NCI-H345 treated with DMSO at 0.1 percent for 48 hours (cell line): ENCODE measurements at regions not wholly inside any gene's neighbourhood (a gene's known extent, or its start where the extent isn't known, plus 50 kb on each side); places are given as distances from the start of the nearest gene placed in this dataset.
"Not testable (repeated sequence)": the region's sequence is repeated elsewhere in the genome, so short reads cannot be mapped to it uniquely, and the experiment has no call there.

Experiments used
- DNase-seq: peaks from one replicate; lab custom pipeline; 2025; ENCODE audit not compliant: unreplicated experiment; lab: John Stamatoyannopoulos, UW

DNA sequence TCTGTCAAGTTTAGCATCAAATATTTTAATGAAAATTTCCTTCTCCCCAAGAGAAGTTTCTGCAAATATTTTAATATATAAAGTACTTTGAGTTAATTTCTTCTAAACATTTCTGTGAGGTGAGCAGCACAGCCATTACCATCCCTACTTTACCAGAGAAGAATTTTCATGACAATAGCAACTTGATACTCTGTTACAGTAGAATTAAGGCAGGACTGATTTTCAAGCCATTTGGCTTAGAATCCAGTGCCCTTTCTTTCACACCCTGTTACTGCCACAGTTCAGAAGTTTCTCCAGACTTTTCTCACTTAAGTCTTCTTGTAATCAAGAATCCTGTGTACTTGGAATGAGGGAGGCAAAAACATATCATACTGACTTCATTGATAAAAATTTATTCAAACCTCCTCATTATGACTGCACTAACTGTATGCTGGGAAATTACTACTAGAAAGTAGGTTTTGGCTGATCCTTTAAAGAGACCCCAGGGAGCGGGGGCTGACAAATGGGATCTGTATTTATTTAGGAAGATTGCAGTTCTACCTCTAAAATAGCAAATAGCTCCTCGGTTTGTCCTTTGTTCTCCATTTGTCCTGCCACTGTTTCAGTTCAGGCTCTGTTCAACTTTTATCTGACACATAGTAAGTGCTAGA is 557.0 kb upstream of the SGO1 start:
- DNase-seq = no peak

DNA sequence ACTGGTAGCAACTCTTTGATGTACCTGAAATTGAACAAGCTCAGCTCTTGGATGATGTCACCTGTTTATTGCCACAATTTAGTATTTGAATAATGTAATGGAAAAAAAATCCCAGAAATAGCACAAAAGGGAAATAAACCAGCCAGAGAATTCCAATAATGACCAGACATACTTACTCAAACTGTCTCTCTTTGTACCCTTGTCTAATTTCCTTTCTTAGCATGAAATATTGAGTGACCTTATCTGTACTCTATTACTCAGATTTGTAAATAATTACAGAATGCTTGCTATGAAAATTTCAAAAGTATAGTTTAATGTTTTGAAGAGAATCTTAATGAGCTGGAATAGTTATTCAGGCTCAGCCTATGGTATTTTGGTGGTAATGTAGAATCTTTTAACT is 555.4 kb upstream of the SGO1 start:
- DNase-seq = no peak

DNA sequence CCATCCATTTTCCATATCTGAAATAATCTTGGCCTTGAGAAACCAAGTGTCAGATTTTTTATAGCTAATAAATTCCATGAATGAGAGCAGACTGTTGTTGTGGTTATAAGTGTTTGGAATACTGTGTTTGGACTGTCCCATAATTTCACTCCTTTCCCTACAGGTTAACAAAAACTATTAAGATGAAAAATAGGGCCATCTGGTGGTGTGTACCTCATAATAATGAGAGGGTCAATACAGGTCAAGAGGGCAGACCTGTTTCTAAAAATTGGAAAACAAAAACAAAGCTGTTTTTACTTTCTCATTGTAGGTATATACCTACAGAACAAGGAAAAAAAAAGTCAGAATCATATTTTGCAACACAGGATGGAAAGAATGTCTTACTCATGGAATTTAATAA is 553.8 kb upstream of the SGO1 start:
- DNase-seq = no peak

DNA sequence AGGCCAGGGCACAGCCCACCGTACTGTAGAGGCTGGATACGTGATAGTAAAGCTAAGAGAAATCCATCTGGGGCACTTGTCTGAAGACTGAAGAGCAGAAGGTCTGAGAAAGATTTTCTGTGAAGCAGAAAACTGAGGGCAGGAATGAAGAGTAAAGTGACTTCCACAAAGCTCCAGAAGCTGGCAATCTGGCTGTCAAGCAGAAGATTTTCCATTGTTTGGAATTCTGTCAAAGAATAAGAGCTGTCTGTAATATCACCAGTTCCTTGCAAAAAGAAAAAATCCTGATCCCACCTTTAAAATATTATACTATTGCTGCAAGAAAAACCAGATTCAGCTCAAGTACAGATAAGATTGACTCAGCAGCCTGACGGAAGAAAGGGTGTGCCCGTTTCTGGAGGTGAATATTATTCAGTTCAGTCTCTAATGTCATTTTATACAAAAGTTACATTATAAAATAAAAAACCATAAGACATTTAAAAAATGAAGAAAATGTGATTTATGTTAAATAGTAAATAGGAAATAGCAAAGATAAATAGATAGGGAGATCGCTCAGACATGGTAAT is 550.4 kb upstream of the SGO1 start:
- no peak for DNase-seq

DNA sequence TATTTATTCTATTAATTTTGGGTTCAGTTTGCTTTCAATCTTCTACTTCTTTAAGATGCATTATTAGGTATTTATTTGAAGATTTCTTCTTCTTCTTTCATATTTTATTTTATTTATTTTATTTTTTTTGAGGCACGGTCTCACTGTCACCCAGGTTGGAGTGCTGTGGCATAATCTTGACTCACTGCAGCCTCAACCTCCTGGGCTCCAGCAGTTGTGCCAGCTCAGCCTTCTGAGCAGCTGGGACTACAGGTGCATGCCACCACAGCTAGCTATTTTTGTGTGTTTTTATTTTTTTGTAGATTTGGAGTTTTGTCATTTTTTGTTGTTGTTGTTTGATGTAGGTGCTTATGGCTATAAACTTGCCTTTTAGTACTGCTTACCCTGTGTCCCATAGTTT is 543.2 kb upstream of the SGO1 start:
- no peak for DNase-seq

DNA sequence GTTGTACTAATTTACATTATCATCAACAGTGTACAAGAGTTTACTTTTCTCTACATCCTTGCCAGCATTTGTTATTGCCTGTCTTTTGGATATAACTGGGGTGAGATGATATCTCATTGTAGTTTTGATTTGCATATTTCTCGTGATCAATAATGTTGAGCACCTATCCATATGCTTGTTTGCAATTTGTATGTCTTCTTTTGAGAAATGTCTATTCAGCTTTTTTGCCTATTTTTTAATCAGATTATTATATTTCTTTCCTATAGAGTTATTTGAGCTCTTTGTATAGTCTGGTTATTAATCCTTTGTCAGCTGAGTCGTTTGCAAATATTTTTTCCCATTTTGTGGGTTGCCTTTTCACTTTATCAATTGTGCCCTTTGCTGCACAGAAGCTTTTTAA is 540.8 kb upstream of the SGO1 start:
- DNase-seq = no peak

DNA sequence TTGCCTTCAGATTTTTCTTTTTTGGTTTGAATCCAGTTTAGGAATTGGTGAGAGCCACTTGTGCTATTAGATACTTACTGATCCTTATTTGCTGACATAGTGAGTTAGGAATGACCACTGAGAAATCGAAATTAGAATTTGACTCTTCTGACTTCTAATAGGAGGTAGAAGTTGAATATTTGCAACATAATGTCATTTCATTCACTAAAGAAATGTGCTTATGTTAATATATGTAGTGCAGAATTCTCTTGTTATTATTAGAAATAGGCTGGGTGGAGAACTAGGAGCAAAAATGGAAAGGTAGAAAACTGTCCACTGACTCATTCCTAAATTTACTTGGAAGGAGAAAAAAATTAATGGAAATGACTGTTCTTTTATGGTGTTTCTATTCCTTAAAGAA is 538.2 kb upstream of the SGO1 start:
- no peak for DNase-seq

DNA sequence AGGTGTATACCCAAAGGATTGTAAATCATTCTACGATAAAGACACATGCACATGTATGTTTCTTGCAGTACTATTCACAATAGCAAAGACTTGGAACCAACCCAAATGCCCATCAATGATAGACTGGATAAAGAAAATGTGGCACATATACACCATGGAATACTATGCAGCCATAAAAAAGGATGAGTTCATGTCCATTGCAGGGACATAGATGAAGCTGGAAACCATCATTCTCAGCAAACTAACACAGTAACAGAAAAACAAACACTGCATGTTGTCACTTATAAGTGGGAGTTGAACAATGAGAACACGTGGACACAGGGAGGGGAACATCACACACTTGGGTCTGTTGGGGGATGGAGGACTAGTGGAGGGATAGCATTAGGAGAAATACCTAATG is 530.4 kb upstream of the SGO1 start:
- DNase-seq = not testable (repeated sequence)

DNA sequence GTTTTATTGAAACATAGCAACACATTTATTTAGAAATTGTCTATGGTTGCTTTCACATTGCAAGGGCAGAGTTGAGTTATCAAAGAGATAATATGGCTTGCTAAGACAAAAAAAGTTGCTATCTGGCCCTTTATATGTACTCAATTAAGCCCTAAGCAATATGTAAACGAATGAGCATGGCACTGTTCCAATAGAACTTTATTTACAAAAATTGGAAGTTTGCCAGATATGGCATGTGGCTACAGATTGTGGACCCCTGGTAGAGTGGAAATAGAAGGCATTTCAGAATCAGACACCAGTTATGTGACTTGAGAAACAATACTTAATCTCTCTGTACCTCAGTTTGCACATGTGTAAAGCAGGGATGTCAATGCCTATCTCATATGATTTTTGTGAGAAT is 515.6 kb upstream of the SGO1 start:
- no peak for DNase-seq

DNA sequence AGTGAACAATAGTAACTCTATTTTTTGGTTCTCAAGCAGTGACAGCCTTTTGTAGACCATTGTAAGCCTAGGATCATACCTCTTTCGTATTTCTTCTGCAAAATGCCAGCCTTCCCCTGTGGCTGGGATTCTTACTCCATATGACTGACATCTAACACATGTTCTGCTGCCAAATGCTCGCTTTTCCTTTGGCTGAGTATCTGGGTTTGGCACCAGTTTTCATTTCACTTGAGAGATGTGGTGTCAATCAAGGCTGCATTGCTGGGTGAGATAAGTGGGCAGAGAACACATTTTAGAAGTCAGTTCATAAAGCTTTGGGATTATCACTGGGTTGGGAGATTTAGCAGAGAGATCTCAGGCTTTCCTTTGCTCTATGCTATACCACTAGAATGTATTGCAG is 514.7 kb upstream of the SGO1 start:
- DNase-seq = no peak

DNA sequence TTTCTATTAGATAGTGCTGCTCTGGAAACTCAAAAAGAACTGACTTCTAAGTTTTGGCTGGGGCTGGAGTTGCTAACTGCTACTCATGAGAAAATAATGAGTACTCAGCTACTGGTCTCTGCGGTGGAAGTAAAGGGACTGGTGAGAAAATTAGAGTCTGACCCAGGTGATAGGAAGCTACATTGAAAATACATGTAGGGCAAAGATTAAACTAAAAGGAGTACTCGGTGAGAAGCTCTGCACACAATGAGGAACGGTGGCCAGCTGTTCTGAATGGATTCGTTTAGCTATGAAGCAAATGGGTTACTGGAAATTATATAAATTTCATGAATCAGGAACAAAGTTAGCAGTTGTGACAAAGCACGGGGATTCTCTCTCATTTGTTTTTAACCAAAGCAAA is 512.9 kb upstream of the SGO1 start:
- no peak for DNase-seq

DNA sequence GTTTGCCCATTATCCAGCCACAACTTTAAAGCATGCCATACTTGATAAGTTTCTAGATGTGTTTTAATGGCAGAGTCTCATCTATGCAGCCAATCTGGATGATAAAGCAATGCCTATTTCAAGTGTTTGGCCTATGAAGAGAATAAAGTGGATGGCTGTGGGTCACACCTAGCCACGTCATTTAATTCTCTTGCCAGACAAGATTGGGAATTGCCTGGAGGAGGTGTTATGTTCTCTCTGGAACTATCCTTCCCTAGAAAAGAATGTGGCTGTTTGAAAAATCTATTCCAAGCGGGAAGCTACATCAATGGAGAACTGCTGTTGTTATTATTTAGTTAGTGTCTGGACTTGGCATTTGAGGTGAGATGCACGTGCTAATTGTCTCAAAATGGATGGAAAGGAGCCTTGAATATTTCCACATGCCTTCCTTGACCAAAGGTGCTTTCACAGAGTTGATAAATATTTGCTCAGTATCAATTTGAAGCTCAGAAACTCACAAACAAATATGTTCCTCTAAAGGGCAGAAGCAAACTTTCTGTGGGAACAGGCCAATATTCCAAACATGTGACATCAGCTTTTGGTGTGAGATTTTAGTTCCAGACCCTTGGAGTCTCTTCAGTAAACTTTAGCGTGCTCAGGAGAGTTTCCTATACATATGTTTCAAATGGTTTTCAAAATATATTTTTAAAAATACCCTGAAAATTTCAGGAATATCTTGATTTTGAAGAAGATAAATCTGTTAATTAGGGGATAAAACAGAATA is 510.6 kb upstream of the SGO1 start:
- DNase-seq = no peak

DNA sequence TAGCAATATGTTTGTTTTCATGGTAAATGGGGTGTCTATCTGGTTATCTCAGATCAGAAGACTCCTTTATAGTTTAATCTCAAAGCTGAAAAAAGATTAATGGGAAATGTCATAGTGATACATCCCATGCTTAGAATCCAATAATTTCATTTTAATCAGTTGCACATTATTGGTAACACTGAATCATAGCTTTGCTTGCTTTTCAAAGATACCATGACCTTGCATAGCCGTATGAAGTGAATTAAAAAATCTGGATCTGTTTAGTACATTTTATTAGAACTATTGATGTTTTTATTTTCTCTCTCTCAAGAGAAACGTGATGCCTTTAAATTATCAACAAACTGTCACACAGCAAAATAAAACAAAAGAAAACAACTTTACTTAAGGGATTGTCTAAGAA is 506.7 kb upstream of the SGO1 start:
- no peak for DNase-seq

DNA sequence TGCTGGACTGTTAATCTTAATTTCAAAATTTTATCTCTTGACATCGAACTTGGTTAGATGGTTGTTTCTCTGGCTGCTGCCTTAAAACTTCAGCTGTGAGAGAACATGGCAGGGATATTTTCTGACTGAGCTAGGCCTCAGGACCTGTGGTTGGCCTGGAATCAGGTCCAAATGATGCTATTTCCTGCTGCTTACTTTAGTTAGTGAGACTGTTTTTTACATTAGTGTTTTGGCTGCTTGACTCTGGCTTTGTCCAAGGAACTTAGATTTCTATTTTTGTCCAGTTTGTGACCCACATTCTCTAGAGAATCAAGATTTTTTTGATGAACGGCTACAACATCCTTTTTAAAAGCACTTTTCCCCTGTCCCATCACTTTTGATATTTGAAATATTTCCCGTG is 497.9 kb upstream of the SGO1 start:
- DNase-seq = no peak

DNA sequence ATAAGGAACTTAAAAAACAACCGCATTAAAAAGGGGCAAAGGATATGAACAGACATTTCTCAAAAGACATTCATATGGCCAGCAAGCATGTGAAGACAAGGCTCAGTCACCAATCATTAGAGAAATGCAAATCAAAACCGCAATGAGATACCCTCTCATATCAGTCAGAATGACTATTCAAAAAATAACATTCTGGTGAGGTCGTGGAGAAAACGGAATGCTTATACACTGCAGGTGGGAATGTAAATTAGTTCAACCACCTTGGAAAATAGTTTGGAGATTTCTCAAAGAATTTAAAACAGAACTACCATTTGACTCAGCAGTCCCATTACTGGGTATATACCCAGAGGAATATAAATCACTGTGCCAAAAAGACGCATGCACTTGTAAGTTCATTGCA is 496.6 kb upstream of the SGO1 start:
- DNase-seq = no peak

DNA sequence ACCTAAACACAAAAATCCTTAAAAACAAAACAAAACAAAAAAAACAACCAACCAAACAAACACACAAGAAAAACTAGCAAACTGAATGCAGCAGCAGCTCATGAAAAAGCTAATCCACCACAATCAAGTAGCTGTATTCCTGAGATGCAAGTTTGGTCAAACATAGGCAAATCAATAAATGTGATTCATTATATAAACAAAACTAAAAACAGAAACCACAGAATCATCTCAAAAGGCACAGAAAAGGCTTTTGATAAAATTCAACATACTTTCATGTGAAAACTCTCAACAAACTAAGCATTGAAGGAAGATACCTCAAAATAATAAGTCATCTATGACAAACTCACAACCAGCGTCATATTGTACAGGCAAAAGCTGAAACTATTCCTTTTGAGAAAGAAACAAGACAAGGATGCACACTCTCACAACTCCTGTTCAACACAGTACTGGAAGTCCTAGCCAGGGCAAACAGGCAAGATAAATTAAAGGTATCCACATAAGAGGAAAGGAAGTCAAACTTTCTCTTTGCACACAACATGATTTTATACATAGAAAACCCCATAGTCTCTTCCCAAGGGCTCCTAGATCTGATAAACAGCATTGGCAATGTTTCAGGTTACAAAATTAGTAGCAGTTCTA is 495.1 kb upstream of the SGO1 start:
- no peak for DNase-seq

DNA sequence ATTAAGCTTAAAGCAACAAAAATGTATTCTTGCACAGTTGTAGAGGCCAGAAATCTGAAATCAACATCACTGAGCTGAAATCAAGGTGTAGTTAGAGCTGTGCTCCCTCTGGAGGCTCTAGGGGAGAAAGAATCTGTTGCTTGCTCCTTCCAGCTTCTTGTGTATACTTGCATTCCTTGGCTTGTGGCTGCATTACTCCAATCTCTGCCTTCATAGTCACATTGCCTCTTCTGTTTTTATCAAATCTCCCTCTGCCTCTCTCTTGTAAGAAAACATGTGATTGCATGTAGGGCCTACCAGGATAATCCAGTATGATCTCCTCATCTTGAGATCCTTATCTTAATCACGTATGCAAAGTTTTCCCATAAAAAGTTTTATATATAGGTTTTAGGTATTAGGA is 487.9 kb upstream of the SGO1 start:
- DNase-seq = no peak

DNA sequence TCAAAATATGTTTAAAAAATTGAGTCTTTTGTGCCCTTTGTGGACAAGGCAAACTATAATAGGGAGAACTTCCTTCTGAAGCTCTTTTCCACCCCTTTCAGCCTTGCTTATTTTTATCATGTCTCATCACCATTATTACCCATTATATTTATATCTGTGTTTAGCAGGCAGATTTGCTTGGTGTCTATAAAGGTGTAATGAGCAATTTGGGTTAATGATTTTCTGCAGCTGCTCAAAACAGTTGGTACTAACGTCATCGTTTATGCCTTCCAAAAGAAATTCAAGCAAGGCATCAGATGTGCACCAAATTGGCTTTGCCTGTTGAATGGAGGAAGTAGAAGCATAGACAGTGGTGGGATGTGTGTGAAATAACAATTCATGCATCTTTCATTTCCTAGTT is 483.7 kb upstream of the SGO1 start:
- DNase-seq = no peak

DNA sequence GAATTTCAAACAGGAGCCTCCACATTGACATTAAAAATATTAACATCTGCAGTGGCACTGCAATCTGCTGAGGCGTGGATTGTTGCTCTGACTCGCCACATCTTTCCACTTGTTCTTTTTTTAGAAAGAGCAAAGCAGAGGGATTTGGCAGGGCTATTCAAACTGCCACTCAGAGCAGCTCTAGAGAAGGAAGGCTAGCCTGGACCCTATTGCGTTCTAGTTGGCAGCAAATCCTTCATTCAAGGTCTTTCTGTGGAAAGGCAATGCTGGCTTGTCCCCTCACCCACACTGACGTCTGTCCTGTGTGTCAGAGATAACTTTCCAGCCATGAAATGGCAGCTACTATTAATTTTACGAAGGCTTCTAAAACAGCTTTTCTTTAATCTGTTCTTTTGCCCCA is 483.2 kb upstream of the SGO1 start:
- no peak for DNase-seq

DNA sequence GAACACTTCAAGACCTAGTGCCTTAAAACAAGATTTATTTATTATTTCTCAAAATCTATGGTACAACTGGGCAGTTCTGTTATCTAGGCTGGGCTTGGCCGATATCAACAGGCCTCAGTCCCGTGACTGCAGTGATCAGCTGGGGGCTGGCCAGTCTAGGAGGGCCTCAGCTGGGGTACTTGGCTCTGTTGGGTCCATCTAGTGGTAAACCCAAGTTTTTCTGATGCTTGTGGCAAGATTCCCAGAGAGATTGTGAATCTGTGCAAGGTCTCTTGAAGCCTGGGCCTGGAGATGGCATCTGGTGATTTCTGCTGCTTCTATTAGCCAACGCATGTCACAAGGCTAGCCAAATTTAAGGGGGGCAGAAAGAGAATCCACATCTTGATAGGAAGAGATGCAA is 482.4 kb upstream of the SGO1 start:
- DNase-seq = no peak

DNA sequence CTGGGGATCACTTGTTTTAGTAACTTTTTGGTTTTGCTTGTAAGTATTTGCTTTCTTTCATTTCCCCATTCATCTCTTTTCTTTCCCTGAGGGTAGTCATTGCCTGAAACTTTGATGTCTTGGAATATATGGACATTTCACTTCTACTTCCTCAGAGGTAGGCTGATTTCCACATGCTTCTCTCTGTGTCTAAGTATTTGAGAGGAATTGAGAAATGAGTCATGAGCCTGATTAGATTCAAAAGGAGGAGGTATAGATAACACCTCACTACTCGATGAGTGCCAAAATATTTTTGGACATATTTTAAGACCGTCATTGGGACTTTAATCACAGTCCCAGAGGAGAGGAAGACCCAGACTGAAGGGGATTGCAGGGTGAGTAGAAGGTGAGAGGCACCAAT is 480.1 kb upstream of the SGO1 start:
- no peak for DNase-seq

DNA sequence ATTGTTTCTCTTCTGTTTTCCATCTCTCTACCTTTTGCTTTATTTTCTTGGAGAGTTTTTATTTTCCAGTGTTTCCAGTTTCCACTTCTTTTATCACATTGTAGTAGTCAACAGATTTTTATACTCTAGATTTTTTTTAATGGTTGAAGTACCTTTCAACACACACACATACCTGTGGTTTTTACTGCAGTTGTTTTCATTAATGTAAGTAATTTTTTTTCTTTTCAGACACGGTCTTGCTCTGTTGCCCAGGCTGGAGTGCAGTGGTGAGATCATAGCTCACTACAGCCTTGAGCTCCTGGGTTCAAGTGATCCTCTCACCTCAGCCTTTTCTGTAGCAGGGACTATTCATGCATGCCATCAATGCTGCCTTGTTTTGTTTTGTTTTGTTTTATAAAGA is 472.5 kb upstream of the SGO1 start:
- DNase-seq = no peak
